ENCODE measurements at regions not wholly inside any gene's neighbourhood (a gene's known extent, or its start where the extent isn't known, plus 50 kb on each side); places are given as distances from the start of the nearest gene placed in this dataset.

DNA sequence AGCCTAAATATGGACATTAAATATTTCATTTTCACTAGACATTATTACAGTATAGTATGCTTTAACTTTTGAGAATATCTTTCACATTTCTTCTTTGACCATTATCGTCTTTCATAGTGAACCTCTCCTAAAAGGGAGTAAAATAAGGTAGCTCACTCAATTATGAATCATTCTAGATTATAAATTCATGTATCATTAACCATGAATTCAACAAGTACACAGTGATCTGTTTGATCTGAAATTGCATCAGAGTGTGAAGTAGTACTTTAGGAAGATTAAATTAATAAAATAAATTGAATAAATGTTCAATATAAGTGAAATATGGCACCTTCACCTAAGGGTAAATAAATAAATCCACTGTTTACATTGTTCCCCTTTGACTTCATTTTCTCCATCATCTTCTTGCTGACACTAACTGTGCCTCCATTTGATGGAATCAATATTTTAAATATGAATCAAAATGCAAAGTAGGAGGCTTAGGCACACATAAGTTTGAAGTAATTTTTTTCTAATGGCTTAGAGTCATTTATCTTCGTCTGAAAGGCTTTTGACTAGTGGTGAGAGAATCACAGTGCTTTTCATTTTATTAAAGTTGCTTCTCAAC is 174.1 kb upstream of the MDFIC2 start:
- TF ChIP-seq, protein P1, sequence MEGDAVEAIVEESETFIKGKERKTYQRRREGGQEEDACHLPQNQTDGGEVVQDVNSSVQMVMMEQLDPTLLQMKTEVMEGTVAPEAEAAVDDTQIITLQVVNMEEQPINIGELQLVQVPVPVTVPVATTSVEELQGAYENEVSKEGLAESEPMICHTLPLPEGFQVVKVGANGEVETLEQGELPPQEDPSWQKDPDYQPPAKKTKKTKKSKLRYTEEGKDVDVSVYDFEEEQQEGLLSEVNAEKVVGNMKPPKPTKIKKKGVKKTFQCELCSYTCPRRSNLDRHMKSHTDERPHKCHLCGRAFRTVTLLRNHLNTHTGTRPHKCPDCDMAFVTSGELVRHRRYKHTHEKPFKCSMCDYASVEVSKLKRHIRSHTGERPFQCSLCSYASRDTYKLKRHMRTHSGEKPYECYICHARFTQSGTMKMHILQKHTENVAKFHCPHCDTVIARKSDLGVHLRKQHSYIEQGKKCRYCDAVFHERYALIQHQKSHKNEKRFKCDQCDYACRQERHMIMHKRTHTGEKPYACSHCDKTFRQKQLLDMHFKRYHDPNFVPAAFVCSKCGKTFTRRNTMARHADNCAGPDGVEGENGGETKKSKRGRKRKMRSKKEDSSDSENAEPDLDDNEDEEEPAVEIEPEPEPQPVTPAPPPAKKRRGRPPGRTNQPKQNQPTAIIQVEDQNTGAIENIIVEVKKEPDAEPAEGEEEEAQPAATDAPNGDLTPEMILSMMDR (conservative IDR thresholded peaks at IDR 0.05 in 1 of 2, IDR thresholded peaks at IDR 0.05 in 1 of 2; ENCODE audit: extremely low read depth in 1 of 2, insufficient read depth in 1 of 2, low read depth in 1 of 2, low read length in 2 of 2), result no peak
- no peak for TF ChIP-seq EZH2 (IDR thresholded peaks at IDR 0.05; ENCODE audit: borderline replicate concordance, low read length)

All from mammary epithelial cell (primary cell).